ENCODE measurements at regions not wholly inside any gene's neighbourhood (a gene's known extent, or its start where the extent isn't known, plus 50 kb on each side); places are given as distances from the start of the nearest gene placed in this dataset.

GRCh38 chr14:34368971-34369647, 92.9 kb downstream of the SPTSSA start:
- no peak for TF ChIP-seq CEBPB (IDR thresholded peaks at IDR 0.05)
- TF ChIP-seq YY1 (IDR thresholded peaks at IDR 0.05; ENCODE audit: low read depth), result no peak
- no peak for TF ChIP-seq RAD21 (IDR thresholded peaks at IDR 0.05; ENCODE audit: low read depth)
- no peak for TF ChIP-seq EP300 (IDR thresholded peaks at IDR 0.05; ENCODE audit: borderline replicate concordance)
- TF ChIP-seq, protein P1, sequence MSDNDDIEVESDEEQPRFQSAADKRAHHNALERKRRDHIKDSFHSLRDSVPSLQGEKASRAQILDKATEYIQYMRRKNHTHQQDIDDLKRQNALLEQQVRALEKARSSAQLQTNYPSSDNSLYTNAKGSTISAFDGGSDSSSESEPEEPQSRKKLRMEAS (IDR thresholded peaks at IDR 0.05), result no peak
- TF ChIP-seq NFIC (IDR thresholded peaks at IDR 0.05), result no peak
- TF ChIP-seq, protein P2, sequence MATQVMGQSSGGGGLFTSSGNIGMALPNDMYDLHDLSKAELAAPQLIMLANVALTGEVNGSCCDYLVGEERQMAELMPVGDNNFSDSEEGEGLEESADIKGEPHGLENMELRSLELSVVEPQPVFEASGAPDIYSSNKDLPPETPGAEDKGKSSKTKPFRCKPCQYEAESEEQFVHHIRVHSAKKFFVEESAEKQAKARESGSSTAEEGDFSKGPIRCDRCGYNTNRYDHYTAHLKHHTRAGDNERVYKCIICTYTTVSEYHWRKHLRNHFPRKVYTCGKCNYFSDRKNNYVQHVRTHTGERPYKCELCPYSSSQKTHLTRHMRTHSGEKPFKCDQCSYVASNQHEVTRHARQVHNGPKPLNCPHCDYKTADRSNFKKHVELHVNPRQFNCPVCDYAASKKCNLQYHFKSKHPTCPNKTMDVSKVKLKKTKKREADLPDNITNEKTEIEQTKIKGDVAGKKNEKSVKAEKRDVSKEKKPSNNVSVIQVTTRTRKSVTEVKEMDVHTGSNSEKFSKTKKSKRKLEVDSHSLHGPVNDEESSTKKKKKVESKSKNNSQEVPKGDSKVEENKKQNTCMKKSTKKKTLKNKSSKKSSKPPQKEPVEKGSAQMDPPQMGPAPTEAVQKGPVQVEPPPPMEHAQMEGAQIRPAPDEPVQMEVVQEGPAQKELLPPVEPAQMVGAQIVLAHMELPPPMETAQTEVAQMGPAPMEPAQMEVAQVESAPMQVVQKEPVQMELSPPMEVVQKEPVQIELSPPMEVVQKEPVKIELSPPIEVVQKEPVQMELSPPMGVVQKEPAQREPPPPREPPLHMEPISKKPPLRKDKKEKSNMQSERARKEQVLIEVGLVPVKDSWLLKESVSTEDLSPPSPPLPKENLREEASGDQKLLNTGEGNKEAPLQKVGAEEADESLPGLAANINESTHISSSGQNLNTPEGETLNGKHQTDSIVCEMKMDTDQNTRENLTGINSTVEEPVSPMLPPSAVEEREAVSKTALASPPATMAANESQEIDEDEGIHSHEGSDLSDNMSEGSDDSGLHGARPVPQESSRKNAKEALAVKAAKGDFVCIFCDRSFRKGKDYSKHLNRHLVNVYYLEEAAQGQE (IDR thresholded peaks at IDR 0.05; ENCODE audit: low read depth), result no peak
